ENCODE measurements at regions not wholly inside any gene's neighbourhood (a gene's known extent, or its start where the extent isn't known, plus 50 kb on each side); places are given as distances from the start of the nearest gene placed in this dataset.
"Not testable (repeated sequence)": the region's sequence is repeated elsewhere in the genome, so short reads cannot be mapped to it uniquely, and the experiment has no call there.

GRCh38 chr16:72729552-72729951 is 318.4 kb downstream of the ZFHX3 start:
- FAIRE-seq; DNase-seq (ENCODE audit: insufficient read length, low spot score): not testable (repeated sequence)

DNA sequence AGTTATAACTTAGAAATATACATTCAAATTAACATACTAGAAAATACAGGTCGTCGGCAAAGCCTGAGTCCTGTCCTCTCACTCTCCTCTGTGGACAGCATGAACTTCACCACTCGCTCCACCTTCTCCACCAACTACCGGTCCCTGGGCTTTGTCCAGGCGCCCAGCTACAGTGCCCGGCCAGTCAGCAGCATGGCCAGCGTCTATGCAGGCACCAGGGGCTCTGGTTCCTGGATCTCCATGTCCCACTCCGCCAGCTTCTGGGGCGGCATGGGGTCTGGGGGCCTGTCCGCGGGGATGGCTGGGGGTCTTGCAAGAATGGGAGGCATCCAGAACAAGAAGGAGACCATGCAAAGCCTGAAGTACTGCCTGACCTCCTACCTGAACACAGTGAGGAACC is 319.4 kb downstream of the ZFHX3 start:
- no peak for TF ChIP-seq SPI1 (IDR thresholded peaks at IDR 0.05; ENCODE audit: low read depth, low read length)
- no peak for TF ChIP-seq POU2F2 (IDR thresholded peaks at IDR 0.05; ENCODE audit: low read depth, low read length)
- TF ChIP-seq POLR2A (IDR thresholded peaks at IDR 0.05; ENCODE audit: low read depth, low read length), result no peak
- no peak for TF ChIP-seq PAX5 (IDR thresholded peaks at IDR 0.05; ENCODE audit: insufficient read depth, low read length, severe bottlenecking)
- TF ChIP-seq POLR2AphosphoS5 (IDR thresholded peaks at IDR 0.05; ENCODE audit: low read depth, low read length), result no peak
- no peak for TF ChIP-seq TAF1 (IDR thresholded peaks at IDR 0.05; ENCODE audit: low read depth, low read length)
- no peak for FAIRE-seq
- no peak for DNase-seq (ENCODE audit: insufficient read length, low spot score)

DNA sequence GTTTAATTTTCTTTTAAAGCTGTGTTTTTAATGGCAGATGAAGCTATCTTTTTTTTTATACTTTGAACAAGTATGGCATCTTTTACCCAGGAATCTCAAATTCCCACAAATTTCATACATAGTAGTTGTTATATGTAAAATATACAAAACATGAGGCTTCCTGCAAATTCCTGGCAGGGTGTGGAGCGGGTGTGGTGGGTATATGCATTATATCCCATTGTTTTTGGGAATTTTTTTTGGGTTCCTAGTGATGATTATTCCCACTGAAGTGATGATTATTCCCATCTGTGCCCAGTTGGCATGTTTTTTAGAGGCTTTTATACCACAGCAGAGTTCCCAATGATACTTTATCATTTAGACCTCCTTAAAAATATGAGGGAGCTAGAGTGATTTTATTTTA is 320.4 kb downstream of the ZFHX3 start:
- DNase-seq (ENCODE audit: insufficient read length, low spot score) (no peak), FAIRE-seq (no peak)
- TF ChIP-seq PAX5 (IDR thresholded peaks at IDR 0.05; ENCODE audit: insufficient read depth, low read length, severe bottlenecking) (no peak), POLR2A (IDR thresholded peaks at IDR 0.05; ENCODE audit: low read depth, low read length) (no peak), SPI1 (IDR thresholded peaks at IDR 0.05; ENCODE audit: low read depth, low read length) (no peak), TAF1 (IDR thresholded peaks at IDR 0.05; ENCODE audit: low read depth, low read length) (no peak), POLR2AphosphoS5 (IDR thresholded peaks at IDR 0.05; ENCODE audit: low read depth, low read length) (no peak), POU2F2 (IDR thresholded peaks at IDR 0.05; ENCODE audit: low read depth, low read length) (no peak)

GRCh38 chr16:72725643-72726042 is 322.3 kb downstream of the ZFHX3 start:
- no peak for TF ChIP-seq PAX5 (IDR thresholded peaks at IDR 0.05; ENCODE audit: insufficient read depth, low read length, severe bottlenecking)
- no peak for TF ChIP-seq POU2F2 (IDR thresholded peaks at IDR 0.05; ENCODE audit: low read depth, low read length)
- TF ChIP-seq SPI1 (IDR thresholded peaks at IDR 0.05; ENCODE audit: low read depth, low read length), result no peak
- no peak for TF ChIP-seq TAF1 (IDR thresholded peaks at IDR 0.05; ENCODE audit: low read depth, low read length)
- TF ChIP-seq POLR2A (IDR thresholded peaks at IDR 0.05; ENCODE audit: low read depth, low read length), result no peak
- TF ChIP-seq POLR2AphosphoS5 (IDR thresholded peaks at IDR 0.05; ENCODE audit: low read depth, low read length), result no peak
- FAIRE-seq, result no peak
- no peak for DNase-seq (ENCODE audit: insufficient read length, low spot score)

- DNase-seq (ENCODE audit: insufficient read length, low spot score) (no peak), FAIRE-seq (peak; percentile 35)
- TF ChIP-seq POLR2AphosphoS5 (IDR thresholded peaks at IDR 0.05; ENCODE audit: low read depth, low read length), result no peak
- no peak for TF ChIP-seq POLR2A (IDR thresholded peaks at IDR 0.05; ENCODE audit: low read depth, low read length)
- no peak for TF ChIP-seq TAF1 (IDR thresholded peaks at IDR 0.05; ENCODE audit: low read depth, low read length)
- no peak for TF ChIP-seq POU2F2 (IDR thresholded peaks at IDR 0.05; ENCODE audit: low read depth, low read length)
- no peak for TF ChIP-seq PAX5 (IDR thresholded peaks at IDR 0.05; ENCODE audit: insufficient read depth, low read length, severe bottlenecking)
- no peak for TF ChIP-seq SPI1 (IDR thresholded peaks at IDR 0.05; ENCODE audit: low read depth, low read length)
Observed at GRCh38 chr16:72723781-72724180, 324.1 kb downstream of the ZFHX3 start.

DNA sequence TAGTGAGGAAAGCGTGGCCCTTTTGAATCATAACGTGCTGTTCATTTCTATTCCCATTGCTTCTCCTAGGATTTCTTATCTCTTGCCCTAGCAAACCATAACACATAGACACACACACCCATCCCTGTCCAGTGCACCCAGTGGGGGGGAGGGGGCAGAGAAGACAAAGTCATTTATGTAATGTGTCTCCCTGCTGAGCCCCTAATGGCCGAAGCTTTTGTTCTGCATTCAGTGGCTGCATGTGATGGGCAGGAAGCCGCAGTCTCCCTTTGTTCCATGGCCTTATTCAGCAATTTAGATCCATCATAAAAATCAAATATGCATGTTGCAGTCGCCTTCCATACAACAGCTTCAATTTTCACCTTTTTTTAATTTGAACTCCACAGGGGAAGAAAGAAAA is 325.4 kb downstream of the ZFHX3 start:
- TF ChIP-seq PAX5 (IDR thresholded peaks at IDR 0.05; ENCODE audit: insufficient read depth, low read length, severe bottlenecking), result no peak
- no peak for TF ChIP-seq TAF1 (IDR thresholded peaks at IDR 0.05; ENCODE audit: low read depth, low read length)
- no peak for TF ChIP-seq POLR2AphosphoS5 (IDR thresholded peaks at IDR 0.05; ENCODE audit: low read depth, low read length)
- no peak for TF ChIP-seq SPI1 (IDR thresholded peaks at IDR 0.05; ENCODE audit: low read depth, low read length)
- no peak for TF ChIP-seq POLR2A (IDR thresholded peaks at IDR 0.05; ENCODE audit: low read depth, low read length)
- no peak for TF ChIP-seq POU2F2 (IDR thresholded peaks at IDR 0.05; ENCODE audit: low read depth, low read length)
- no peak for FAIRE-seq
- no peak for DNase-seq (ENCODE audit: insufficient read length, low spot score)

DNA sequence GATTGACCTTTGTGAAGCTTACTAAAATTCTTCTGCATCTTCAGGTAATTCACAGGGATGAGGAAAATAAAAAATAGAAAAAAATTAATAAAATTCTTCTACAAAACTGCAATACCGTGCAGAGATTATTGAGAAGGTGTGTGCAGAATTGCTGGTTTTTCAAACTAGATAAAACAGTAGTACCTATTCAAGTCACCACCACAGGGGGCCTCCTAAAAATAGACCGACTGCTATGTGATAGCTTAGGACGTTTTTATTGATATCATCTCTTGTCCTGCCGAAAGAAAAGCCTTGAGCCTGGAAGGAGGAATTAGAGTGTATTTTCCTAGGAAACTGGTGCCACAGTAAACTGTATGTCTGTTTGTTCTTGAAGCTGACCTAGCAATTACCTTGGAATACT is 325.9 kb downstream of the ZFHX3 start:
- no peak for FAIRE-seq
- TF ChIP-seq PAX5 (IDR thresholded peaks at IDR 0.05; ENCODE audit: insufficient read depth, low read length, severe bottlenecking) (no peak), POLR2AphosphoS5 (IDR thresholded peaks at IDR 0.05; ENCODE audit: low read depth, low read length) (no peak), SPI1 (IDR thresholded peaks at IDR 0.05; ENCODE audit: low read depth, low read length) (no peak)
- DNase-seq (ENCODE audit: insufficient read length, low spot score), result no peak

DNA sequence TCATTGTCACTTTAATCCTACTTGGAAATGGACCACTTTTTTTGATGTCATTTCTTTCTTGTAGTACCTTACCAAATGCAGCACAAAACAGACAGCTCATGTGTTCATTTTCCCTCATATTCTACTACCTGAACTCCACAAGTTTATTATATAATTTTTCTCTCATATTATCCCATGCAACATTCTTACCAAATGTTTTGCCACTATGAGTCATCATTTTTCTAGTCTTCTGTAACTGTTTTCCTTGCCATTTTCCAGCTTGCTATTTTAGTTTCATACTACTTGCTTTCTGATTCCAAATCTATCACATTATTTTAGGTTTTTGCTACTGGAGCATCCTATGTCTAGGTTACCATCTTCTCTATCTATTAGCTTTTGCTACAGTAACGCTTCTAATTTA is 332.7 kb downstream of the ZFHX3 start:
- no peak for FAIRE-seq
- TF ChIP-seq PAX5 (IDR thresholded peaks at IDR 0.05; ENCODE audit: insufficient read depth, low read length, severe bottlenecking) (no peak), POU2F2 (IDR thresholded peaks at IDR 0.05; ENCODE audit: low read depth, low read length) (no peak), POLR2AphosphoS5 (IDR thresholded peaks at IDR 0.05; ENCODE audit: low read depth, low read length) (no peak), SPI1 (IDR thresholded peaks at IDR 0.05; ENCODE audit: low read depth, low read length) (no peak), POLR2A (IDR thresholded peaks at IDR 0.05; ENCODE audit: low read depth, low read length) (no peak), TAF1 (IDR thresholded peaks at IDR 0.05; ENCODE audit: low read depth, low read length) (no peak)

DNA sequence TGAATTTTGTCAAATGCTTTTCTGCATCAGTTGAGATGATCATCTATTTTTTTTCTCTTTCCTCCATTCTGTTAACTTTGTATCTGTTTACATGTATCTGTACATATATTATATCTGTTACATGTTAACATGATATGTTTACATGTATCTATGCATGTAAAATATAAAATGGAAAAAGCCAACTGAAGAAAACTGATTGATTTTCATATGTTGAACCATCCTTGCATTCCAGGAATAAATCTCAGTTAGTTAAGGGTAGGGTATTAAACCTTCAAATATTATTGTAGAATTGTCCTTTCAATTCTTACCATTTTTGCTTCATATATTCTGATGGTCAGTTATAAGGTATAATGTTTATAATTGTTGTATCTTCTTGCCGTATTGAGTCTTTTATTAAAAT is 336.1 kb downstream of the ZFHX3 start:
- TF ChIP-seq TAF1 (IDR thresholded peaks at IDR 0.05; ENCODE audit: low read depth, low read length) (no peak), POU2F2 (IDR thresholded peaks at IDR 0.05; ENCODE audit: low read depth, low read length) (no peak), POLR2AphosphoS5 (IDR thresholded peaks at IDR 0.05; ENCODE audit: low read depth, low read length) (no peak), SPI1 (IDR thresholded peaks at IDR 0.05; ENCODE audit: low read depth, low read length) (no peak), POLR2A (IDR thresholded peaks at IDR 0.05; ENCODE audit: low read depth, low read length) (no peak), PAX5 (IDR thresholded peaks at IDR 0.05; ENCODE audit: insufficient read depth, low read length, severe bottlenecking) (no peak)
- DNase-seq (ENCODE audit: insufficient read length, low spot score) (no peak), FAIRE-seq (no peak)

More for the DNA sequence above, 332.7 kb downstream of the ZFHX3 start:
- no peak for DNase-seq (ENCODE audit: insufficient read length, low spot score)

GRCh38 chr16:72705801-72706200 is 342.1 kb downstream of the ZFHX3 start:
- DNase-seq (ENCODE audit: insufficient read length, low spot score) (no peak), FAIRE-seq (no peak)
- TF ChIP-seq POLR2AphosphoS5 (IDR thresholded peaks at IDR 0.05; ENCODE audit: low read depth, low read length) (no peak), PAX5 (IDR thresholded peaks at IDR 0.05; ENCODE audit: insufficient read depth, low read length, severe bottlenecking) (no peak), POU2F2 (IDR thresholded peaks at IDR 0.05; ENCODE audit: low read depth, low read length) (no peak), POLR2A (IDR thresholded peaks at IDR 0.05; ENCODE audit: low read depth, low read length) (no peak), SPI1 (IDR thresholded peaks at IDR 0.05; ENCODE audit: low read depth, low read length) (no peak), TAF1 (IDR thresholded peaks at IDR 0.05; ENCODE audit: low read depth, low read length) (no peak)

All from GM12891 (cell line).